IMR-90 (cell line): ENCODE measurements at regions not wholly inside any gene's neighbourhood (a gene's known extent, or its start where the extent isn't known, plus 50 kb on each side); places are given as distances from the start of the nearest gene placed in this dataset.

Experiments used
- ATAC-seq: fragments of 200-7000 bp; cut with Tn5 transposase; 2 replicates; pipeline ENCODE4 v1.9.1; 2020; ENCODE audit warnings: low read depth, mild to moderate bottlenecking, moderate library complexity
- BruUV-seq: library from RNA; stranded (reverse); fragments of 400-500 nt; replicated peaks from 2 replicates; lab custom pipeline; 2021; lab: Mats Ljungman, UMichigan
- CTCF ChIA-PET: fragments of 300-600 bp; formaldehyde crosslinking; extraction: SDS; loops from one replicate; lab custom pipeline; 2021; ENCODE audit warnings: antibody characterized with exemption; lab: Yijun Ruan, JAX
- POLR2A ChIA-PET: fragments of 300-600 bp; sonication (Branson Sonifier 250); formaldehyde crosslinking; loops from one replicate; lab custom pipeline; 2022; ENCODE audit warnings: antibody characterized with exemption; ENCODE audit not compliant: unreplicated experiment; lab: Charles Lee
- DNase-seq: peaks from one replicate; pipeline ENCODE4 v3.0.0; 2013
- H2AFZ ChIP-seq: replicated peaks from 2 replicates; pipeline ENCODE3; 2013; ENCODE audit warnings: low read length, mild to moderate bottlenecking; ENCODE audit not compliant: poor library complexity
- H2AK5ac ChIP-seq: 2 replicates; pipeline ENCODE4 v1.6.1; 2013; ENCODE audit warnings: low read depth, low read length, inconsistent platforms
- H2AK9ac ChIP-seq: replicated peaks from 2 replicates; pipeline ENCODE3; 2013; ENCODE audit warnings: mild to moderate bottlenecking, low read depth, low read length, moderate library complexity; ENCODE audit not compliant: poor library complexity
- H2BK120ac ChIP-seq: 2 replicates; pipeline ENCODE4 v1.6.1; 2013; ENCODE audit warnings: low read depth, low read length, inconsistent platforms
- H2BK15ac ChIP-seq: 3 replicates; pipeline ENCODE4 v1.6.1; 2013; ENCODE audit warnings: low read depth, low read length, inconsistent platforms
- H2BK20ac ChIP-seq: 2 replicates; pipeline ENCODE4 v1.6.1; 2013; ENCODE audit warnings: low read depth, mild to moderate bottlenecking, inconsistent platforms, low read length, moderate library complexity
- H2BK5ac ChIP-seq: 2 replicates; pipeline ENCODE4 v1.6.1; 2013; ENCODE audit warnings: mild to moderate bottlenecking, low read depth, low read length, inconsistent platforms; ENCODE audit not compliant: poor library complexity, severe bottlenecking
- H3K14ac ChIP-seq: replicated peaks from 2 replicates; pipeline ENCODE4 v1.6.1; 2013; ENCODE audit warnings: low read depth, low read length, inconsistent platforms
- H3K18ac ChIP-seq: 2 replicates; pipeline ENCODE4 v1.6.1; 2013; ENCODE audit warnings: low read depth, low read length, control low read depth
- H3K23ac ChIP-seq: 2 replicates; pipeline ENCODE4 v1.6.1; 2013; ENCODE audit warnings: low read depth, low read length, inconsistent platforms
- H3K27ac ChIP-seq: 2 replicates; pipeline ENCODE4 v1.5.1; 2013; ENCODE audit warnings: mild to moderate bottlenecking, control low read depth, low read length; ENCODE audit not compliant: insufficient read depth
- H3K27me3 ChIP-seq: 2 replicates; pipeline ENCODE4 v1.6.1; 2013; ENCODE audit warnings: low read length; ENCODE audit not compliant: control insufficient read depth, insufficient read depth
- H3K36me3 ChIP-seq: 2 replicates; pipeline ENCODE4 v1.6.1; 2013; ENCODE audit warnings: low read length, mixed read lengths; ENCODE audit not compliant: control insufficient read depth, insufficient read depth
- H3K4ac ChIP-seq: 2 replicates; pipeline ENCODE4 v1.6.1; 2013; ENCODE audit warnings: low read depth, low read length, inconsistent platforms
- H3K4me1 ChIP-seq: 2 replicates; pipeline ENCODE4 v1.6.1; 2013; ENCODE audit warnings: low read length, mixed read lengths; ENCODE audit not compliant: control insufficient read depth, insufficient read depth
- H3K4me2 ChIP-seq: 2 replicates; pipeline ENCODE4 v1.6.1; 2013; ENCODE audit warnings: low read depth, mild to moderate bottlenecking, control low read depth, low read length, moderate library complexity
- H3K4me3 ChIP-seq: 2 replicates; pipeline ENCODE4 v1.5.1; 2013; ENCODE audit warnings: low read depth, mild to moderate bottlenecking, control low read depth, low read length, moderate library complexity; ENCODE audit not compliant: insufficient read depth
- H3K56ac ChIP-seq: 2 replicates; pipeline ENCODE4 v1.6.1; 2013; ENCODE audit warnings: low read length, inconsistent platforms; ENCODE audit not compliant: insufficient read depth; ENCODE audit errors: extremely low read depth
- H3K79me1 ChIP-seq, 2 experiments: 2 replicates each; pipeline ENCODE4 v1.6.1; 2013; ENCODE audit warnings: low read length in 2 of 2, inconsistent platforms in 1 of 2, low read depth in 1 of 2
- H3K9ac ChIP-seq: 2 replicates; pipeline ENCODE4 v1.6.1; 2013; ENCODE audit warnings: low read depth, low read length, control low read depth
- H3K9me1 ChIP-seq: 2 replicates; pipeline ENCODE4 v1.6.1; 2013; ENCODE audit warnings: low read length, inconsistent platforms; ENCODE audit not compliant: insufficient read depth
- H3K9me3 ChIP-seq: 2 replicates; pipeline ENCODE4 v1.6.1; 2013; ENCODE audit warnings: low read length; ENCODE audit not compliant: control insufficient read depth, insufficient read depth
- H4K20me1 ChIP-seq: 2 replicates; pipeline ENCODE4 v1.6.1; 2013; ENCODE audit warnings: low read length, inconsistent platforms; ENCODE audit not compliant: insufficient read depth
- H4K5ac ChIP-seq: 2 replicates; pipeline ENCODE4 v1.6.1; 2013; ENCODE audit warnings: mild to moderate bottlenecking, low read depth, low read length, control low read depth
- H4K8ac ChIP-seq, 2 experiments: 2 replicates each; pipeline ENCODE4 v1.6.1; 2013; ENCODE audit warnings: low read depth in 2 of 2, low read length in 2 of 2, control low read depth in 1 of 2, inconsistent platforms in 1 of 2
- H4K91ac ChIP-seq: 2 replicates; pipeline ENCODE4 v1.6.1; 2013; ENCODE audit warnings: low read depth, low read length, inconsistent platforms; ENCODE audit not compliant: insufficient read depth
- CHD1 ChIP-seq: IDR thresholded peaks from 2 replicates; pipeline ENCODE4 v1.6.1; 2012; ENCODE audit warnings: low read depth, low read length, improper control_type of control experiment
- FOS ChIP-seq: fragments of 150-350 bp; IDR thresholded peaks from 2 replicates; pipeline ENCODE4 v1.6.1; 2016; ENCODE audit warnings: low read depth, low read length
- MAFK ChIP-seq: IDR thresholded peaks from 2 replicates; pipeline ENCODE4 v1.6.1; 2012; ENCODE audit warnings: low read depth, low read length, improper control_type of control experiment
- MXI1 ChIP-seq: IDR thresholded peaks from 2 replicates; pipeline ENCODE4 v1.6.1; 2012; ENCODE audit warnings: low read depth, mild to moderate bottlenecking, low read length, moderate library complexity, borderline replicate concordance
- NFE2L2 ChIP-seq: fragments of 150-350 bp; IDR thresholded peaks from 2 replicates; pipeline ENCODE4 v1.6.1; 2016; ENCODE audit warnings: low read depth, mild to moderate bottlenecking, low read length
- RAD21 ChIP-seq: IDR thresholded peaks from 2 replicates; pipeline ENCODE4 v1.6.1; 2012; ENCODE audit warnings: low read length, improper control_type of control experiment
- RFX5 ChIP-seq: IDR thresholded peaks from 2 replicates; pipeline ENCODE4 v1.8.0; 2012; ENCODE audit warnings: low read depth, mild to moderate bottlenecking, low read length, moderate library complexity
- SMC3 ChIP-seq: fragments of 150-350 bp; IDR thresholded peaks from 2 replicates; pipeline ENCODE4 v1.6.1; 2016; ENCODE audit warnings: low read depth, mild to moderate bottlenecking, antibody characterized with exemption, low read length, moderate library complexity
- WGBS, 2 experiments: methylation state at CpG; one replicate each; pipeline versions ENCODE4 v1.1.5 to v1.1.7; 2013; ENCODE audit warnings: missing lambda C conversion rate in 2 of 2; ENCODE audit not compliant: insufficient read length in 1 of 2; ENCODE audit errors: extremely low coverage in 2 of 2; 5-methylcytosine and 5-hydroxymethylcytosine counted together
- dilution Hi-C: fragments of 300-500 bp; cut with HindIII; formaldehyde crosslinking; loops from one replicate; pipeline ENCODE4 v1.14.3; 2018; ENCODE audit warnings: low sequenced_read_pairs; ENCODE audit not compliant: unreplicated experiment
- in situ Hi-C: fragments of 300-500 bp; cut with MboI; formaldehyde crosslinking; loops from 3 replicates; pipeline ENCODE4 v1.14.3; 2019; ENCODE audit warnings: low sequenced_read_pairs, inconsistent platforms, mixed read lengths
- intact Hi-C: fragments of 100-400 bp; cut with micrococcal nuclease; formaldehyde crosslinking; loops from 2 replicates; pipeline ENCODE4 v1.10.0; 2022
- TF ChIP-seq, protein P1 (sequence below): conservative IDR thresholded peaks from 2 replicates; pipeline ENCODE4 v1.5.1; 2012; ENCODE audit warnings: mild to moderate bottlenecking, low read depth, low read length, improper control_type of control experiment
- TF ChIP-seq, protein P2 (sequence below): fragments of 150-350 bp; IDR thresholded peaks from 2 replicates; pipeline ENCODE4 v1.6.1; 2016; ENCODE audit warnings: low read depth, mild to moderate bottlenecking, low read length, moderate library complexity, borderline replicate concordance

DNA sequence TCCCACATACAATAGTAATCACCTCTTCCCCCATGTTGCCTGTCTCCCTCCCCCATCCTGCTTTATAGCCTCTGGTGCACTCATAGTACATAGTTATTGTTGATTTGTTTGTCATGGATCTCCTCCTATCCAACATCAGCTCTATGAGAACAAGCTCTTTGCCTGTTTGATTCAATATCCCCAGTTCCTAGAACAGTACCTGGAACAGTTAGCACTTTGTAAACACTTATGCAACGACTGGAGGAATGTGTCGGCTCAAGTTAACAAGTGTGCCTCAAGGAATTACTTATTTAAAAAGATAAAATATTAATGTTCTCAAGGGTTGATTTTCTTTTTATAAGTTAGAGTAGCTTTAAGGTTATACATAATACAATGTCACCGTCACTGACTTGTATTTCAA lies 271.6 kb upstream of the KAZN start:
- Histone ChIP-seq H3K14ac (no peak overlapping the region), H3K56ac (no peak overlapping the region), H2AK5ac (no peak overlapping the region), H3K27me3 (no peaks in the 10 kb centered on the region), H3K79me1 (no peaks in the 10 kb centered on the region), H2BK5ac (no peak overlapping the region), H3K9me3 (peaks cover 2% of the 10 kb centered on the region; the same call in 1 of the 2 replicates), H3K4me1 (no peaks in the 10 kb centered on the region), H4K91ac (no peak overlapping the region), H4K5ac (no peak overlapping the region), H3K23ac (no peak overlapping the region), H3K4me2 (no peak overlapping the region), H3K9ac (no peak overlapping the region), H3K4me3 (no peak overlapping the region), H3K18ac (no peak overlapping the region), H4K20me1 (no peaks in the 10 kb centered on the region), H4K8ac (no peak overlapping the region), H3K27ac (no peak overlapping the region), H2BK20ac (no peak overlapping the region), H2BK15ac (no peak overlapping the region), H2AK9ac (no peak overlapping the region), H2AFZ (no peak overlapping the region), H3K4ac (no peak overlapping the region), H3K36me3 (no peaks in the 10 kb centered on the region), H2BK120ac (no peak overlapping the region), H3K9me1 (no peaks in the 10 kb centered on the region)
- intact Hi-C loops = no loop called here
- dilution Hi-C loops = no loop called here
- WGBS, 2 experiments = no CpG with 5 or more reads among the region's 3 CpGs
- CTCF ChIA-PET = no interaction called here
- DNase-seq (no peak), ATAC-seq (no peak)
- no TSS peak for BruUV-seq
- POLR2A ChIA-PET = no interaction called here
- in situ Hi-C loops = no loop called here
- TF ChIP-seq, protein P1, sequence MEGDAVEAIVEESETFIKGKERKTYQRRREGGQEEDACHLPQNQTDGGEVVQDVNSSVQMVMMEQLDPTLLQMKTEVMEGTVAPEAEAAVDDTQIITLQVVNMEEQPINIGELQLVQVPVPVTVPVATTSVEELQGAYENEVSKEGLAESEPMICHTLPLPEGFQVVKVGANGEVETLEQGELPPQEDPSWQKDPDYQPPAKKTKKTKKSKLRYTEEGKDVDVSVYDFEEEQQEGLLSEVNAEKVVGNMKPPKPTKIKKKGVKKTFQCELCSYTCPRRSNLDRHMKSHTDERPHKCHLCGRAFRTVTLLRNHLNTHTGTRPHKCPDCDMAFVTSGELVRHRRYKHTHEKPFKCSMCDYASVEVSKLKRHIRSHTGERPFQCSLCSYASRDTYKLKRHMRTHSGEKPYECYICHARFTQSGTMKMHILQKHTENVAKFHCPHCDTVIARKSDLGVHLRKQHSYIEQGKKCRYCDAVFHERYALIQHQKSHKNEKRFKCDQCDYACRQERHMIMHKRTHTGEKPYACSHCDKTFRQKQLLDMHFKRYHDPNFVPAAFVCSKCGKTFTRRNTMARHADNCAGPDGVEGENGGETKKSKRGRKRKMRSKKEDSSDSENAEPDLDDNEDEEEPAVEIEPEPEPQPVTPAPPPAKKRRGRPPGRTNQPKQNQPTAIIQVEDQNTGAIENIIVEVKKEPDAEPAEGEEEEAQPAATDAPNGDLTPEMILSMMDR = no peak
- TF ChIP-seq RAD21 = no peak
- TF ChIP-seq, protein P2, sequence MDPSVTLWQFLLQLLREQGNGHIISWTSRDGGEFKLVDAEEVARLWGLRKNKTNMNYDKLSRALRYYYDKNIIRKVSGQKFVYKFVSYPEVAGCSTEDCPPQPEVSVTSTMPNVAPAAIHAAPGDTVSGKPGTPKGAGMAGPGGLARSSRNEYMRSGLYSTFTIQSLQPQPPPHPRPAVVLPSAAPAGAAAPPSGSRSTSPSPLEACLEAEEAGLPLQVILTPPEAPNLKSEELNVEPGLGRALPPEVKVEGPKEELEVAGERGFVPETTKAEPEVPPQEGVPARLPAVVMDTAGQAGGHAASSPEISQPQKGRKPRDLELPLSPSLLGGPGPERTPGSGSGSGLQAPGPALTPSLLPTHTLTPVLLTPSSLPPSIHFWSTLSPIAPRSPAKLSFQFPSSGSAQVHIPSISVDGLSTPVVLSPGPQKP = no peak
- no peak for TF ChIP-seq MXI1
- no peak for TF ChIP-seq MAFK
- TF ChIP-seq RFX5 = no peak
- TF ChIP-seq NFE2L2 = no peak
- TF ChIP-seq CHD1 = no peak
- no peak for TF ChIP-seq SMC3
- TF ChIP-seq FOS = no peak
